VCaP (cell line): ENCODE measurements at regions not wholly inside any gene's neighbourhood (a gene's known extent, or its start where the extent isn't known, plus 50 kb on each side); places are given as distances from the start of the nearest gene placed in this dataset.

Source experiments
- H3K27ac ChIP-seq: fragments of 450-650 bp; 2 replicates; pipeline ENCODE4 v1.5.1; 2017
- CTCF ChIP-seq: fragments of 450-650 bp; conservative IDR thresholded peaks from 2 replicates; pipeline ENCODE4 v1.5.1; 2017; ENCODE audit warnings: mild to moderate bottlenecking, moderate library complexity

- H3K27ac ChIP-seq = no peak overlapping the region
- no peak for TF ChIP-seq CTCF
Observed at GRCh38 chr2:235244255-235245220, 249.3 kb upstream of the AGAP1 start.

GRCh38 chr2:235247001-235247400, 246.8 kb upstream of the AGAP1 start:
- TF ChIP-seq CTCF = no peak
- H3K27ac ChIP-seq = no peak overlapping the region

- H3K27ac ChIP-seq = no peak overlapping the region
- TF ChIP-seq CTCF = no peak
Observed at GRCh38 chr2:235255693-235256092, 238.2 kb upstream of the AGAP1 start.

GRCh38 chr2:235257590-235257989, 236.3 kb upstream of the AGAP1 start:
- no peak for TF ChIP-seq CTCF
- no peak overlapping the region for H3K27ac ChIP-seq

GRCh38 chr2:235262750-235263149, 231.1 kb upstream of the AGAP1 start:
- no peak for TF ChIP-seq CTCF
- H3K27ac ChIP-seq = no peak overlapping the region

- peak overlapping the region; percentile 56 for H3K27ac ChIP-seq
- no peak for TF ChIP-seq CTCF
Observed at GRCh38 chr2:235263205-235264120, 230.4 kb upstream of the AGAP1 start.

- peak overlapping the region; percentile 56 for H3K27ac ChIP-seq
- no peak; the same call in 1 of the 2 replicates for TF ChIP-seq CTCF
Observed at GRCh38 chr2:235264121-235264493, 229.7 kb upstream of the AGAP1 start.
